GM12875 (cell line): ENCODE measurements at regions not wholly inside any gene's neighbourhood (a gene's known extent, or its start where the extent isn't known, plus 50 kb on each side); places are given as distances from the start of the nearest gene placed in this dataset.

Experiments
- H3K4me3 ChIP-seq: one replicate; pipeline ENCODE4 v1.5.1; 2011; ENCODE audit warnings: low read depth, low read length, control low read depth
- CTCF ChIP-seq: IDR thresholded peaks from 2 replicates; pipeline ENCODE4 v1.5.1; 2011; ENCODE audit warnings: low read depth, mild to moderate bottlenecking, control low read depth, inconsistent platforms, low read length, moderate library complexity, borderline replicate concordance; ENCODE audit not compliant: insufficient read depth

- TF ChIP-seq CTCF, result no peak
- H3K4me3 ChIP-seq, result no peak overlapping the region
These were observed 993.7 kb downstream of the EFNA5 start for GRCh38 chr5:106677057-106677456.

- H3K4me3 ChIP-seq, result no peak overlapping the region
- no peak for TF ChIP-seq CTCF
These were observed 995.0 kb downstream of the EFNA5 start for GRCh38 chr5:106675687-106676086.

- TF ChIP-seq CTCF, result no peak
- no peak overlapping the region for H3K4me3 ChIP-seq
These were observed 996.8 kb downstream of the EFNA5 start for GRCh38 chr5:106673941-106674340.

GRCh38 chr5:106661866-106662265, 1008.9 kb downstream of the EFNA5 start:
- no peak overlapping the region for H3K4me3 ChIP-seq
- TF ChIP-seq CTCF, result no peak

- no peak overlapping the region for H3K4me3 ChIP-seq
- TF ChIP-seq CTCF, result no peak
These were observed 1010.1 kb downstream of the EFNA5 start for GRCh38 chr5:106660681-106661080.

- no peak for TF ChIP-seq CTCF
- no peak overlapping the region for H3K4me3 ChIP-seq
These were observed 1012.6 kb downstream of the EFNA5 start for GRCh38 chr5:106658150-106658549.

GRCh38 chr5:106656821-106657220, 1013.9 kb downstream of the EFNA5 start:
- no peak for TF ChIP-seq CTCF
- H3K4me3 ChIP-seq, result no peak overlapping the region
